ENCODE measurements at regions not wholly inside any gene's neighbourhood (a gene's known extent, or its start where the extent isn't known, plus 50 kb on each side); places are given as distances from the start of the nearest gene placed in this dataset.
A peak's percentile ranks its signal among the peaks of the same experiment; 100 is the strongest.

- TF ChIP-seq CTCF (IDR thresholded peaks at IDR 0.05) = no peak
- peak in 1 of 2 donors; percentile 23 for TF ChIP-seq EP300 (IDR thresholded peaks at IDR 0.05)
- no peak for TF ChIP-seq POLR2A (IDR thresholded peaks at IDR 0.05)
Observed at GRCh38 chr1:60436186-60436585, 362.6 kb upstream of the C1orf87 start.

Measured in tibial nerve (tissue), 4 donors.